HG02938 (cell line): ENCODE measurements at regions not wholly inside any gene's neighbourhood (a gene's known extent, or its start where the extent isn't known, plus 50 kb on each side); places are given as distances from the start of the nearest gene placed in this dataset.

Experiments
- ATAC-seq: cut with Tn5 transposase; IDR thresholded peaks from one replicate; pipeline ENCODE4 v1.9.1; 2021; ENCODE audit warnings: mild to moderate bottlenecking, moderate library complexity; ENCODE audit not compliant: unreplicated experiment

DNA sequence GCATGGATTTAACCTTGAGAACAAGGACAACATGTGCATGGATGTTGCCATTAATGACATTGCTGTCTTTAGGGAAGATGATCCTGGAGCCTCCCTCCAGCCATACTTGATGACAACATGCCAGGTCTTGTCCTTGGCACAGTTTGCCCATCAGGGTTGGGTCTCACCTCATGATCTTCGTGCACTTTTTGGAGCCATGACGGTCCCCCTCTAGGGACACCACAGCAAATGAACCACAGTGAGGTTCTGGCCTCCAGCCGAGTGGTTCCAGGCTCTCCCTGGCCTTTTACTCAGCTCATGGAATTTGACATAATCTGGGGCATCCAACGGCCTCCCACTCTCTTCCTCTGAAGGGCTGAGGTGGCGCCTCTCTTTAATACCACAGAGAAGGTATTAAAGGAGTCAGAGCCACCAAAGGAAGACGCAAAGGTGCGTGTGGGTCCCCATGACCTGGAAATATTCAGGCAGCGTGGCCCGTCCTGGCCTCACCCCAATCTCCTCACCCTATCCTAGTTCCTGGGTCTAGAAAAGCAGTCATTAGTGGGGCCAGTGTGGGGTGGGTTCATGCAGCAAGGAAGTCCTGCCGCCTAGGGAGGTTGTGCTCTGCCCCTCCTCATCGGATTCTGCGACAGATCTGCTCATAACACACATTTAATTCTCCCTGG is 184.8 kb downstream of the CXCL12 start:
- ATAC-seq = no peak

DNA sequence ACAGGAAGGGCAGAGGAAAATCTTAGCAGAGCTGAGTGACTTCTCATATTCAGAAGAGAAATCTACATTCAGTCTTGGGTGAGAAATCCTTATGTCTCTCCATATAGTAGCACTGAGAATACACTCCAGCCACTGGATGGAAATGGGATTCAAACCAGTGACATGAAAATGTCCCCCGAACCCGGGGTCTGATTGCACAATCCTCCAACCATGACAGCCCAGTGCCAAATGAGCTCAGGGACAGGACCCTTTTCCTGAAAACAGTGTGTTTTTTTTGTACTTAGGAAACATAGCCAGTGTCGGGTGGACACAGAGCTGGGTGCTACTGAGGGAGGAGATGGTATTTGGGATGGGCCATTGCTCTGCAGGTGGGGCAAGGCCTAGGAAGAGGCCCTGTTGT is 185.6 kb downstream of the CXCL12 start:
- ATAC-seq = no peak

DNA sequence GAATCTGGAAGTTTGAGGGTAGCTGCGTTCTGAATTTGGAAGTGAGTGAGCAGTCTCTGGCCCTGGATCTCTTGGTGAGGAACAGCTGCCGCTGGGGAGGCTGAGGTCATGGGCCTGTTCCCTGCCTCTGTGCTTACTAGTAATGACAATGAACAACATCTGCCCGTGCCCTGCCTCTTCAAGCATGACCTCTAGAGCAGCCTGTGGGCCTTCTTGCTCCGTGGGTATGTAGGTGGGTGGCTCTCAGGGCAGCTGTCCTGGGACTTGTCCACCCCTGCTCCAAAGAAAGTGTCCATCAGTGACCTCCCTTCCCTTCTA is 186.2 kb downstream of the CXCL12 start:
- no peak for ATAC-seq

DNA sequence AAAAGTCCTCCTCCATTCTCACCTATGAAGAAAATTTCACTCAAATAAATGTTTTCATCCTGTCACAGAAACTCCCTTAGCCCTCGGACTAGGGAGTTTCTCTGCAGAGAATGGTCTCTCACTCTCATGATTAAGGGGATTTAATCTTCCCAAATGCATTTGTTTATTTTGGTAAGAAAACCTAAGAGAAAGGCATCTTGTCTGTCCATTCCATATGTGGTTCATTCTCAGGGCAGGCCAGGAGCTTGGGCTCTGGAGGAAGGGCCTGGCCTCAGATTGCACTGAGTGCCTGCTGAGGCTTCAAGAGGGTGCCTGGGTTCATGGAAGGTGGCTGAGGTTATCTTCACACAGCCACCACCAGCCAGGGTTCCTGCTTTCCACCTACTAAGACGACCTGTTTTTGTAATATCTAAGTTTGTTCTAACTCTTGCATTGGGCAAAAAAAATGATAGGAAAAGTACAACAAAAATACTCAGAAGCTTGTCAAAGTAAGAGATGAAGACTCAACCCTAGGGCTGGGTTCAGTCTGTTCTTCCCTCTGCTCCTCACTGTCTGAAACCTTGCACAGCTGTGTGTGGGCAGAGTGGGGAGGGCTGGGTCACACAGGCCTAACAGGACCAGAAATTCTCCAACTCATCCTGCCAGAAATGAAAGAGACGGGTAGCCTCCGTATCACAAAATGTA is 186.7 kb downstream of the CXCL12 start:
- no peak for ATAC-seq

DNA sequence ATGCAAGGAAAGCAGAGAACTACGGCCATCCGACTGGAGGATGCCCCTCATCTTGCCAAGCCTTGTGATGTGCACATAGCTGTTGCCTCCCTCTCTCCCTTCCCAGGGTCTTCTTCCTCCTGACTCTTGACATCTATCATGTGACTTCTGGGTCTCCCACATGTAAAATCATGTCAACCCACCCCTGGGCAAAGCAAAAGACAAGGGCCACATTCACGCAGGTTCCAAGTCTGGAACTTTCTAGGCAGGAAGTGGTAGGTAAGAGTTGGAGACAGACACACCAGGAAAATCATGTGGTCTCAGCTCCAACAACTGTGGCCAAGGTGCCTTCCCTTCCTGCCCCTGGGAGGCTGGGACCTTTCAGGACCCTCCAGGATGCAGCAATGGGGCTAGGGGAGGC is 187.3 kb downstream of the CXCL12 start:
- no peak for ATAC-seq

DNA sequence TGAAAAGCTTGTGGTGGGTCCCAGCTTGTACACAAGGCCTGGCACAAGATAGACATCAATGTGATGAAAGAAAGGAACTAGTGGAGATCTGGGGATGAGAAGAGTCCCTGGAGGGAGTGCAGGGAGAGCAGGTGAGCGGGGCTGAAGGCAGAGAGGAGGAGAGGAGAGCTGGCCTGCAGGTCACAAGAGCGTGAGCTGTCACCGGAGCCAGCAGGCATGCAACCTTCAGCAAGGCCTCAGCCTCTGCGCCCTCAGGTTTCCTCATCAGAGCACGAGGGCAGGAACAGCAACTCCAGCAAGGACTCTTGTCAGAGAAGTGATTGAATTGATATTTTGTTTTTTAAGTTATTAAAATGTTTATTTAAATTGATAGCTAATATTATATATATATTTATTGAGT is 188.6 kb downstream of the CXCL12 start:
- ATAC-seq = no peak

DNA sequence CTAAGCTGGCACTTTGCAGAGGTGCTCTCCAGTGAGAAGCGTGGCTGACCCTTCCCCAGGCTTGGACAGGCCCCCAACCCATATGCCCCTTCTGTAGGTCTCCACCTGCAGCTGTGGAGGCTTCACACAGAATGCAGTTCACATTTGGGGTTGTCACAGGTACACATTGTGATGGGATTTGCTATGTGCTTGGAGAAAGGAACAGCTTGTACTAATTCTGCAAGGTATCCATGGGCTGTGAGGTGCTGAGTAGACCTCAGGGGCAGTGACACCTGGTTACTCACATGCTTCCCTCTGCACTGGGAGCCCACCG is 188.9 kb downstream of the CXCL12 start:
- ATAC-seq = no peak

DNA sequence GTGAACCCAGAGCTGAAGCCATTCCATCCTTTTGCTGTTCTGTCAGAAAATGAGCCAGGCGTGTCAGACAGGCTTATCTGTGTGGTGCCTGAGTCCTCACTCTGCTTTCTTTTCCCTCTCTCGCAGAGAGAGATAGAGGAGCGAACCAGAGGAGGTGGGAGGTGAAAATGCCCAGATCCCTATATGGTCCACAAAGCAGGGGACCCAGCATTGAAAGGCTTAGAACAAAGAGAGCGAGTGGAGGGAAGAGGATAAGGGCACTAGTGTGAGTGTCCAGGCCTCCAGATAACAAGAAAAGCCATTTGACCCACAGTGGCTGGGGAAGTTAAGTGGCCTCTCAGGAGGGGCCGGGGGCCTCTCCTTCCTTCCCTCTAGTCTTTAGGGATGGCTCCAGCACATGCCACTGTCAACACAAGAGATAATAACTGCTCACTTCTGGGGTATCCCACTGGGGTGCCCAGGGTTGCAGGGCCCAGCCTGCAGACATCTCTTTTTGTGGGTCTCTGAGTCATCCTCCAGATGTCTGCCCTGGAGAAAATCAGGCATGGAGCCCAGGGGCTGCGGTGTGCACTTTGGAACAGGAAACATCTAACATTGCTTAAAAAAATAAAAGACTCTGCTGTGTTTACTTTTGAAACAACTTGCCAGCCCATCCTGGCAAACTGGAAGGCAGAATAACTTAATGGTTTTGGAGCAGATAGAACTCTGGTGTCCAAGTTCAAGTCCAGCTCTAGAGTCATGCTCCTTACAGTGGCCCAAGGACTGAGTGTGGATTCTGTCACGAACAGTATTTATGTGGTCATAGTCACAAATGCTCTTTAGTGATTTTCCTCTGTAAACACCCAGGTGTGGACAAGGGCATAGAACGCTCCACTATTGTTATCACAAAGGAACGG is 189.5 kb downstream of the CXCL12 start:
- no peak for ATAC-seq

DNA sequence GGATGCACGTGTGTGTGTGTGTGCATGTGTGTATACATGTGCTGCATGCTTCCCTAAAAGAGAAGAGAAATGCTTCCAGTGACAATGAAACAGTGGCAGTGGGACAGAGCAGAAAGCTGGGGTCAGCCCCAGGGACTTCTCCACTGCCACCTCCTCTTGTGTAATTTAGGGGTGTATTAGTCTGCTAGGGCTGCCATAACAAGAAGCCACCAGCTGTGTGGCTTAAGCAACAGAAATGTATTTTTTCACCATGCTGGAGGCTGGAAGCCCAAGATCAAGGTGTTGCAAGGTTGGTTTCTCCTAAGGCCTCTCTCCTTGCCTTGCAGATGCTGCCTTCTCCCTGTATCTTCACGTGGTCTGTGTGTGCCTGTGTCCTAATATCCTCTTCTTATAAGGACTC is 190.5 kb downstream of the CXCL12 start:
- no peak for ATAC-seq

DNA sequence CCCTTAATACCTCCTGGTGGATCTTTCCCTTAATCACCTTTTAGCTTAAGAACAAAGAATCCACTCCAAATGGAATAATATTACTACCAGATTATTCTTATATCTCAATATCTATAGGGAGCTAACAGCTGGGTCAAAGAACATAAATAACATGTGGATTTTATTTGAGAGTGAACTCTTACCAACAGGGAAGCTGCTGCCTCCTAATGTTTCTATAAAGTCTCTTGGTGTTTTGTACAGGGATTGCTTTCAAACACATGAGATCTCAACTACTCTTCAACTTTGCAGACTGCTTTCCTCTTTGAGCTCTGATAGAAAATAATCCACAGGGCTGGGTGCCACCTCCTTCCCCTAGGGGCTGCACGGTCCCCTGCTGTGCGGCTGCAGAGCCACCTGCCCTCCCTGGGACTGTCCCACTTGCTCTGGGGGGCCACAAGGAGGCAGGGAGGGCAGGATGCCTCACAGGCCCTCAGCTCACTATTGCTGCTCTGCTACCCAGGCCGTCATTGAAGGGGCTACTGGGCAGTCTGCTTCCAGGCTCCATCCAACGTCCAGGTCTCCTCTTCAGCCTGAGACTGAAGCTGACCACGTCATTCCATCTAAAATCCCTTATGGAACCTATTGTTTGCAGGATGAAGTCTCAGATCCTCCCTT is 191.2 kb downstream of the CXCL12 start:
- ATAC-seq = no peak

DNA sequence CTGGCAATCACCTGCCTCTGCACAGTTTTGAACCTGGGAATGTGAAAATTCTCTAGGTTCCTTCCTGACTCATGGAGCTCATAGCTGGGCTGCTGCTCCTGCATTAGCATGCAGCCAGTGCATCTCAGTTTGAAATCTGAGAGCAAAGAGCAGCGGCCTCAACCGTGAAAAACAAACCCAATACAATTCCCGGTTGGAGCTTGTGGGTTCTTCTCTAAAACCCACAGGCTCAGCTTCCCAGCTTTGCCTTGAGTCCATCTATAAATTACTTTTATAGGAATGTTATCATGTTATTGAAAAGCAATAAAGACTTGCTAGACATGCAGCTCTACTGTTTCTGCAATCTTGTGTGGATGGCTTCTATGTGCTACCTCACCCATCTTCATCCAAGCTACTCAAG is 191.7 kb downstream of the CXCL12 start:
- no peak for ATAC-seq

DNA sequence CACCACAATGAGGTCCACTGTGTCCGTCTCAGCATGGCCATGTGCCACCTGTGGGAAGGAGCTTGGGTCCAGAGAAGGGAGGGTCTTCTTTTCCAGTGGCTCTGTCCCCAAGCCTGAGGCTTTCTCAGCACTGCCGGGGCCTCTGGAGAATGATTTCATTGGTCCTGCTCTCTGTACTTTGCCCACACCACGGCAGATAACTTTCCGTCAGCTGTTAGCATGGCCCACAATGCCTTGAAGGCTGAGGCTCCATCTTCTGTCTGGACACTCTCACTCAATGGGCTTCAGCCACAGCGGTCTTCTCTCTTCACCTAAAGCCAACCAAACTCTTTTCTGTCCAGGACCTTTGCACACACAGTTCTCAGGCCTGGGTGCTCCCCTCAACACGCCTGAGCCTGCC is 192.5 kb downstream of the CXCL12 start:
- ATAC-seq = no peak

DNA sequence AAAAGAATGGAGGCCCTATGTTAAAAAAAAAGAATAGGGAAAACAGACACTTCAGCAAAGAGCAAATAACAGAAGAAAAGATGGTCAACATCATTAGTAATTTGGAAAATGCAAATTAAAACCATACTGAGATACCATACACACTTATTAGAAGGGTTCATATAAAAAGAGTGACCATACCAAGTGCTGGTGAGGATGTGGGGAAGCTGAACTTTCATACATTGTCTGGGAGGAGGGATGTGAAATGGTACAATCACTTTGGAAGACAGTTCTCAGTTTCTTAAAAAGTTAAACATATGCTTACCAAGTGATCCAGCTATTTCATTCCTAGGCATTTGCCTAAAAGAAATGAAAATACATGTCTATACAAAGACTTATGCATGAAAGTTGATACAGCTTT is 194.4 kb downstream of the CXCL12 start:
- ATAC-seq = no peak

DNA sequence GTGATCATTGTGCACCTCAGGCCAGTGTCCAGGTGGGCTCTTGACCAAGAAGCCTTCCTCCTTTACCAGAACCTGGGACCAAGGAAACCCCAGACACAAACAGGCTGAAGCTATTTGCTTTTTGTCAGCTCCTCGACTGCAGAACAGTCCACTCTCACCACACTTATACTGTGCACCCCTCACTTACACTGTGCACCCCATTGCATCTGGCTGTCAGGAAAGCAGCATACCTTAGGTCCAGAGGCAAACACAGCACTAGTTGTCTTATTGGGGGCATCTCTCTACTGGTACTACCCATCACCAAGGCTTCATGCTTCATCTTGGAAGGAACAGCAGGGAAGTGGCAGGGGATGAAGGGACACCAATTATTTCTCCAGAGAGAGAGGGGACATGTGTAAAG is 198.1 kb downstream of the CXCL12 start:
- no peak for ATAC-seq

DNA sequence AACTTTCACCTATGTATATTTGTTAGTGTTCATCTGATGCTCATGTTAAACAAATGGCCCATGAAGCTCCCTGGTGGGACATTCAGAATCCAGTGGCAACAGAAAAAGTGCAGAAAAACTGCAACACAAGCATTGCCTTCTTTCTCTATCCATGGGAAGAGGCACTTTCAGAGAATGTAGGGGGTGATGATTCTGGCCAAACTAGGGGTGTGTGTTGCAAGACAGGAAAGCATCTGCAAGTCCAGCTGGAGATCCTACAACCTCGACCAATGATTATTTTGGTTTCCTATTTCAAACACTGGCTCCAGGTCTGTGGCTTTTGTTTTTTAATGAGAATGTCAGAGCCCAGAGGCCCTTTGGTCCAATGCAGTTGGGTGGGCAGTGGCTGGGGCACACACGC is 198.7 kb downstream of the CXCL12 start:
- no peak for ATAC-seq

DNA sequence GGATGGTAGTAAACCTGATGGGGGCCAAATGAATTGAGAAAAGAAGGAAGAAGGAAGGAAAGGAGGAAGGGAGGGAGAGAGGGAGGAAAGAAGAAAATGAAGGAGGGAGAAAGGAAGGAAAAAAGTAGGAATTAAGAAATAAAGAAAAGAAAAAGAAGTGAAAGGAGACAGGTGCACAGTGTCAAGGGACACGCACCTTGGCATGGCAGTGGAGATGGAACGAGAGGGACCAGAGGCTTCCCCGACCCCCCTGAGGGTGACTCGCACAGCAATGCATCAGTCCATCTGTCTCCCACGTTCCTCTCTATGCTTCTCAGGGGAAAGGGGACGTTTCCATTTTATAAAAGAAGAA is 199.6 kb downstream of the CXCL12 start:
- no peak for ATAC-seq

DNA sequence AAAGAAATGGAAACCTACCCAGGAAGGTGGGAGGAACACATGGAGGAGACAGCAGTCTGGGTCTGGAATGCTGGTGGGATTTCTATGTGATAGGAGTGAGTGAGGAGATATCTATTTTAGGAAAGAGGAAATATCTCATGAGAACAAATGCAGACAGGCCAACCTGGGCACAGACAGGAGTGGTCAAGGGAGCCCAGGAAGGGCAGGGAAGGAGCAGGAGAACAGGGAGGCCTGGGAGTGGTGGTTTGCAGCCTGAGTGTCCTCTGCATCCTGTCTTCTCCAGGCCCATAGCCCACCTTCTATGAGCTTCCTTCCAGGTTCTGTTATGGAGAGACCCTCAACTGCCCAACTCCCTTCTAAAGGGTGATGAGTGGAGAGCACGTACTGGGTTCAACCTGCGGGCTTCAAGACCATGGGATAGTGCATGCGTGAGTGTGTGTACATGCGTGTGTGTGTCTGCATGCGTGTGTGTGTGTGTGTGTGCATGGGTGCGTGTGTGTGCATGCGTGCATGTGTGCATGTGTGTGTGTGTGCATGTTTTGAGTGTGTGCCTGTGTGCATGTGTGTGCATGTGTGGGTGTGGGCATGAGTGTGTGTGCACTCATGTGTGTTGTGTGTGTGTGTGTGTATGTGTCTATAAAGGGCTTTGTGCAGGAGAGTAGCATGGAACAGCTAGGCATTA is 200.1 kb downstream of the CXCL12 start:
- ATAC-seq = no peak

DNA sequence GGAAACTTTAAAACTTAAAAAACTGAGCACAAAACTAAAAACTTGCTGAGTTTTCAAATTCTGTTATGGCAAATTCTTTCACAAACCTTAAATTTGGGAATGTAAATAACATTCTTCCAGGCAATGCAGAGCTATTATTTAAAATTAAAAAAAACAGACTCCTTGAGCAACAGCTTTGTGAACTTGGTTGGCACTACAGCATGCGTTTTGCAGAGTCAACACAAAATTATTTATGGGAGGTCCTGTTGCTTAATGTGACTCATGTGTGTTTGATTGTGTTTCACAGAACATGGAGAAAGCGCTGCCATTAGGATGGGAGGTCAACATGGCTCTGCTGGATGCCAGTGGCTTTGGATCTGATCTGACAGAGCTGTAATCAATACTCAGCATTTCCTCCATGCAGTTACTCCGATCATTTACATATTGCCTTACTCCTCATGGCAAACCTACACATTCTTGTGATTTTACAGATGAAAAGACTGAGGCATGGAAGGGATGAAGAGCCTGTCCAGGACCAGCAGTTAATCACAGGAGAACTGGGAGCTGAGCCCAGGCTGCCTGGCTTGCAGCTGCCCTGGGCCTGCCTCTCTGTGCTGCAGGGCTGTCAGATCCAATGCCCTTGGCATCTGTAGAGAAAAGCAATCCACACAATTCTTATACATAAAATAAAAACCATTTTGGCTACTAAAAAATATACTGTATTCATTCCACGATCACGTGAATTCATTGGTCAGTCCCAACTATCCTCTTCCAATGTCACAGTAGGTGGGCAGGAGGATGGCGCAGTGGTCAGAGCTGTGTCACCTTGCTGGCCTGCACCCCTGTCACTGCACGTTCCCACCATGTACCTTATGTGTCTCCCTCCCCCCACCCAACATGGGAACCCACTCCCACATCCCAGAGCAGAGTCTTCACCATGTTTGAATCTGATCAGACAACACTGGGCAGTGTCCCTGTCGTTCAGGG is 200.9 kb downstream of the CXCL12 start:
- ATAC-seq = no peak

DNA sequence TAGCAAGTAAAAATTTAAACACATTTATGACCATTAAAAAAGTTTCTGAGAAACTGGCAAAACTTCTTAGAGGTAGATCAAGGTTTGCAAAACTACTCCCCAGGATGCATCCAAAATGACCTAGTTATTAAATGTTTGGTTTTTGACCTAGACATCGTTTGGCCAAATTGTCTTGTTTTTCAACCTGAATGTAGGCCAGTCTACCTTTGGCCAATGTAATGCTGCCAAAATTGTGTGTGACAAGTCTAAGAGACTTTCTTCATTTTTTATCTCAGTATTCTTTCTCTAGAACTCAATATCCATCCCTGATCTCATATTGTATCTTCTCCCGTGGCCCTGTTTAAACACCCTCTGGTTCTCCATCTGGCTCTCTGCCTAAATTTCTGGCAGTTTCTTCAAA is 202.0 kb downstream of the CXCL12 start:
- ATAC-seq = no peak
